ENCODE measurements at regions not wholly inside any gene's neighbourhood (a gene's known extent, or its start where the extent isn't known, plus 50 kb on each side); places are given as distances from the start of the nearest gene placed in this dataset.

- TF ChIP-seq POLR2A (IDR thresholded peaks at IDR 0.05; ENCODE audit: low read depth, low read length) (no peak), CEBPB (IDR thresholded peaks at IDR 0.05; ENCODE audit: low read depth, low read length) (no peak), MAZ (IDR thresholded peaks at IDR 0.05; ENCODE audit: borderline replicate concordance, low read depth, low read length) (no peak), FOS (IDR thresholded peaks at IDR 0.05; ENCODE audit: low read depth, low read length) (no peak), CTCF (conservative IDR thresholded peaks at IDR 0.05; ENCODE audit: low read depth, low read length) (no peak), RCOR1 (IDR thresholded peaks at IDR 0.05; ENCODE audit: insufficient replicate concordance, low read length) (no peak), RFX5 (IDR thresholded peaks at IDR 0.05; ENCODE audit: low read depth, low read length) (no peak)
These were observed 100.0 kb upstream of the DTNA start for GRCh38 chr18:34609986-34610648.
